IMR-90 (cell line): ENCODE measurements at regions not wholly inside any gene's neighbourhood (a gene's known extent, or its start where the extent isn't known, plus 50 kb on each side); places are given as distances from the start of the nearest gene placed in this dataset.

Source experiments
- ATAC-seq: fragments of 200-7000 bp; cut with Tn5 transposase; 2 replicates; pipeline ENCODE4 v1.9.1; 2020; ENCODE audit warnings: low read depth, mild to moderate bottlenecking, moderate library complexity
- BruUV-seq: library from RNA; stranded (reverse); fragments of 400-500 nt; replicated peaks from 2 replicates; lab custom pipeline; 2021; lab: Mats Ljungman, UMichigan
- CTCF ChIA-PET: fragments of 300-600 bp; formaldehyde crosslinking; extraction: SDS; loops from one replicate; lab custom pipeline; 2021; ENCODE audit warnings: antibody characterized with exemption; lab: Yijun Ruan, JAX
- POLR2A ChIA-PET: fragments of 300-600 bp; sonication (Branson Sonifier 250); formaldehyde crosslinking; loops from one replicate; lab custom pipeline; 2022; ENCODE audit warnings: antibody characterized with exemption; ENCODE audit not compliant: unreplicated experiment; lab: Charles Lee
- DNase-seq: peaks from one replicate; pipeline ENCODE4 v3.0.0; 2013
- H2AFZ ChIP-seq: replicated peaks from 2 replicates; pipeline ENCODE3; 2013; ENCODE audit warnings: low read length, mild to moderate bottlenecking; ENCODE audit not compliant: poor library complexity
- H2AK5ac ChIP-seq: 2 replicates; pipeline ENCODE4 v1.6.1; 2013; ENCODE audit warnings: low read depth, low read length, inconsistent platforms
- H2AK9ac ChIP-seq: replicated peaks from 2 replicates; pipeline ENCODE3; 2013; ENCODE audit warnings: mild to moderate bottlenecking, low read depth, low read length, moderate library complexity; ENCODE audit not compliant: poor library complexity
- H2BK120ac ChIP-seq: 2 replicates; pipeline ENCODE4 v1.6.1; 2013; ENCODE audit warnings: low read depth, low read length, inconsistent platforms
- H2BK15ac ChIP-seq: 3 replicates; pipeline ENCODE4 v1.6.1; 2013; ENCODE audit warnings: low read depth, low read length, inconsistent platforms
- H2BK20ac ChIP-seq: 2 replicates; pipeline ENCODE4 v1.6.1; 2013; ENCODE audit warnings: low read depth, mild to moderate bottlenecking, inconsistent platforms, low read length, moderate library complexity
- H2BK5ac ChIP-seq: 2 replicates; pipeline ENCODE4 v1.6.1; 2013; ENCODE audit warnings: mild to moderate bottlenecking, low read depth, low read length, inconsistent platforms; ENCODE audit not compliant: poor library complexity, severe bottlenecking
- H3K14ac ChIP-seq: replicated peaks from 2 replicates; pipeline ENCODE4 v1.6.1; 2013; ENCODE audit warnings: low read depth, low read length, inconsistent platforms
- H3K18ac ChIP-seq: 2 replicates; pipeline ENCODE4 v1.6.1; 2013; ENCODE audit warnings: low read depth, low read length, control low read depth
- H3K23ac ChIP-seq: 2 replicates; pipeline ENCODE4 v1.6.1; 2013; ENCODE audit warnings: low read depth, low read length, inconsistent platforms
- H3K27ac ChIP-seq: 2 replicates; pipeline ENCODE4 v1.5.1; 2013; ENCODE audit warnings: mild to moderate bottlenecking, control low read depth, low read length; ENCODE audit not compliant: insufficient read depth
- H3K27me3 ChIP-seq: 2 replicates; pipeline ENCODE4 v1.6.1; 2013; ENCODE audit warnings: low read length; ENCODE audit not compliant: control insufficient read depth, insufficient read depth
- H3K36me3 ChIP-seq: 2 replicates; pipeline ENCODE4 v1.6.1; 2013; ENCODE audit warnings: low read length, mixed read lengths; ENCODE audit not compliant: control insufficient read depth, insufficient read depth
- H3K4ac ChIP-seq: 2 replicates; pipeline ENCODE4 v1.6.1; 2013; ENCODE audit warnings: low read depth, low read length, inconsistent platforms
- H3K4me1 ChIP-seq: 2 replicates; pipeline ENCODE4 v1.6.1; 2013; ENCODE audit warnings: low read length, mixed read lengths; ENCODE audit not compliant: control insufficient read depth, insufficient read depth
- H3K4me2 ChIP-seq: 2 replicates; pipeline ENCODE4 v1.6.1; 2013; ENCODE audit warnings: low read depth, mild to moderate bottlenecking, control low read depth, low read length, moderate library complexity
- H3K4me3 ChIP-seq: 2 replicates; pipeline ENCODE4 v1.5.1; 2013; ENCODE audit warnings: low read depth, mild to moderate bottlenecking, control low read depth, low read length, moderate library complexity; ENCODE audit not compliant: insufficient read depth
- H3K56ac ChIP-seq: 2 replicates; pipeline ENCODE4 v1.6.1; 2013; ENCODE audit warnings: low read length, inconsistent platforms; ENCODE audit not compliant: insufficient read depth; ENCODE audit errors: extremely low read depth
- H3K79me1 ChIP-seq, 2 experiments: 2 replicates each; pipeline ENCODE4 v1.6.1; 2013; ENCODE audit warnings: low read length in 2 of 2, inconsistent platforms in 1 of 2, low read depth in 1 of 2
- H3K9ac ChIP-seq: 2 replicates; pipeline ENCODE4 v1.6.1; 2013; ENCODE audit warnings: low read depth, low read length, control low read depth
- H3K9me1 ChIP-seq: 2 replicates; pipeline ENCODE4 v1.6.1; 2013; ENCODE audit warnings: low read length, inconsistent platforms; ENCODE audit not compliant: insufficient read depth
- H3K9me3 ChIP-seq: 2 replicates; pipeline ENCODE4 v1.6.1; 2013; ENCODE audit warnings: low read length; ENCODE audit not compliant: control insufficient read depth, insufficient read depth
- H4K20me1 ChIP-seq: 2 replicates; pipeline ENCODE4 v1.6.1; 2013; ENCODE audit warnings: low read length, inconsistent platforms; ENCODE audit not compliant: insufficient read depth
- H4K5ac ChIP-seq: 2 replicates; pipeline ENCODE4 v1.6.1; 2013; ENCODE audit warnings: mild to moderate bottlenecking, low read depth, low read length, control low read depth
- H4K8ac ChIP-seq, 2 experiments: 2 replicates each; pipeline ENCODE4 v1.6.1; 2013; ENCODE audit warnings: low read depth in 2 of 2, low read length in 2 of 2, control low read depth in 1 of 2, inconsistent platforms in 1 of 2
- H4K91ac ChIP-seq: 2 replicates; pipeline ENCODE4 v1.6.1; 2013; ENCODE audit warnings: low read depth, low read length, inconsistent platforms; ENCODE audit not compliant: insufficient read depth
- BHLHE40 ChIP-seq: fragments of 150-350 bp; IDR thresholded peaks from 2 replicates; pipeline ENCODE4 v1.6.1; 2016; ENCODE audit warnings: mild to moderate bottlenecking, low read depth, low read length
- CEBPB ChIP-seq: IDR thresholded peaks from 2 replicates; pipeline ENCODE4 v1.6.1; 2012; ENCODE audit warnings: low read depth, low read length, improper control_type of control experiment
- FOS ChIP-seq: fragments of 150-350 bp; IDR thresholded peaks from 2 replicates; pipeline ENCODE4 v1.6.1; 2016; ENCODE audit warnings: low read depth, low read length
- MAFK ChIP-seq: IDR thresholded peaks from 2 replicates; pipeline ENCODE4 v1.6.1; 2012; ENCODE audit warnings: low read depth, low read length, improper control_type of control experiment
- MAZ ChIP-seq: IDR thresholded peaks from 2 replicates; pipeline ENCODE4 v1.6.1; 2012; ENCODE audit warnings: low read depth, mild to moderate bottlenecking, low read length, improper control_type of control experiment, moderate library complexity, borderline replicate concordance
- MXI1 ChIP-seq: IDR thresholded peaks from 2 replicates; pipeline ENCODE4 v1.6.1; 2012; ENCODE audit warnings: low read depth, mild to moderate bottlenecking, low read length, moderate library complexity, borderline replicate concordance
- POLR2A ChIP-seq: IDR thresholded peaks from 2 replicates; pipeline ENCODE4 v1.6.1; 2012; ENCODE audit warnings: mild to moderate bottlenecking, low read depth, low read length
- RCOR1 ChIP-seq: IDR thresholded peaks from 2 replicates; pipeline ENCODE4 v1.6.1; 2012; ENCODE audit warnings: mild to moderate bottlenecking, low read length, improper control_type of control experiment; ENCODE audit not compliant: insufficient replicate concordance
- RFX5 ChIP-seq: IDR thresholded peaks from 2 replicates; pipeline ENCODE4 v1.8.0; 2012; ENCODE audit warnings: low read depth, mild to moderate bottlenecking, low read length, moderate library complexity
- SMC3 ChIP-seq: fragments of 150-350 bp; IDR thresholded peaks from 2 replicates; pipeline ENCODE4 v1.6.1; 2016; ENCODE audit warnings: low read depth, mild to moderate bottlenecking, antibody characterized with exemption, low read length, moderate library complexity
- USF2 ChIP-seq: fragments of 150-350 bp; IDR thresholded peaks from 2 replicates; pipeline ENCODE4 v1.6.1; 2017; ENCODE audit warnings: mild to moderate bottlenecking, antibody characterized with exemption, low read length, low read depth
- WGBS, 2 experiments: methylation state at CpG; one replicate each; pipeline versions ENCODE4 v1.1.5 to v1.1.7; 2013; ENCODE audit warnings: missing lambda C conversion rate in 2 of 2; ENCODE audit not compliant: insufficient read length in 1 of 2; ENCODE audit errors: extremely low coverage in 2 of 2; 5-methylcytosine and 5-hydroxymethylcytosine counted together
- dilution Hi-C: fragments of 300-500 bp; cut with HindIII; formaldehyde crosslinking; loops from one replicate; pipeline ENCODE4 v1.14.3; 2018; ENCODE audit warnings: low sequenced_read_pairs; ENCODE audit not compliant: unreplicated experiment
- in situ Hi-C: fragments of 300-500 bp; cut with MboI; formaldehyde crosslinking; loops from 3 replicates; pipeline ENCODE4 v1.14.3; 2019; ENCODE audit warnings: low sequenced_read_pairs, inconsistent platforms, mixed read lengths
- intact Hi-C: fragments of 100-400 bp; cut with micrococcal nuclease; formaldehyde crosslinking; loops from 2 replicates; pipeline ENCODE4 v1.10.0; 2022

DNA sequence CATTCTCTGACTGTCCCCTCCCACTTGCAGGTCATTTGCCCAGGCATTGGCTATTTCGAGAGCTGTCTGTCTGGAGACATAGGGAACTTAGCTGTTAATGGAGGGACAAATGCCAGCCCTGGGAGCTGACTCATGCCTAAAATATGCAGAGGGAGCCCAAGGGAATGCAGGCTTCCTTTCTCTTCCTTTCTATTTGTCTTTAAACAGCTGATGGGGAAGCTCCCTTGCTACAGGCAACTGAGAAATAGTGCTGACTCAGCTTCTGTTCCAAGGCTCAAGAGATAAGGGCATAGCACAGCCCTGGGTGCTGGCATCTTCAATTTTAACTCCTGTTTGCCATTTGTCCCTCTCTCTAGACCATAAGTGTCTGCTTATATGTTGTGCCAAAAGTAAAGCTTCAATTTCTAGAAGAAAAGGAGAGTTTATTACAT is 82.7 kb upstream of the C1GALT1 start:
- no peaks in the 10 kb centered on the region for H3K27me3 ChIP-seq
- H3K9ac ChIP-seq = no peak overlapping the region
- ChIA-PET CTCF (interaction anchor here (0.6 to 1.6 kb wide), 2 partner anchors 55 to 324 kb away, joined by 6 to 7 read pairs; no protein-coding TSS in a partner anchor), POLR2A (no interaction called here)
- no peak overlapping the region for H2AK9ac ChIP-seq
- intact Hi-C loops = loop anchor here (10.0 kb wide), 2 partner anchors 185 to 975 kb away; no protein-coding TSS in a partner anchor
- H3K79me1 ChIP-seq = no peaks in the 10 kb centered on the region
- H3K14ac ChIP-seq = no peak overlapping the region
- in situ Hi-C loops = loop anchor here (5.0 to 25.0 kb wide), 3 partner anchors 325 to 1113 kb away; partner anchors contain the start of gene COL28A1
- DNase-seq (peak; percentile 83), ATAC-seq (peak; percentile 87)
- H3K4me1 ChIP-seq = peaks cover 2% of the 10 kb centered on the region; the same call in 1 of the 2 replicates
- no peak overlapping the region for H3K18ac ChIP-seq
- H2AK5ac ChIP-seq = no peak overlapping the region
- no peak overlapping the region for H4K91ac ChIP-seq
- BruUV-seq = no TSS peak
- H4K20me1 ChIP-seq = no peaks in the 10 kb centered on the region
- no peak overlapping the region for H3K27ac ChIP-seq
- H3K36me3 ChIP-seq = no peaks in the 10 kb centered on the region
- H2BK5ac ChIP-seq = no peak overlapping the region
- no peaks in the 10 kb centered on the region for H3K9me3 ChIP-seq
- H3K23ac ChIP-seq = no peak overlapping the region
- H4K5ac ChIP-seq = no peak overlapping the region
- H2BK15ac ChIP-seq = 0 out of 3 replicates have a peak overlapping the region, but pooled peaks have one; percentile 9
- peak overlapping the region; percentile 32 for H2AFZ ChIP-seq
- no peak overlapping the region for H3K56ac ChIP-seq
- H3K4ac ChIP-seq = no peak overlapping the region
- H3K9me1 ChIP-seq = no peaks in the 10 kb centered on the region
- H4K8ac ChIP-seq = peak overlapping the region in 1 of 2 experiments; percentile 18; a peak in 1 of 4 replicates
- dilution Hi-C loops = no loop called here
- 0 out of 2 replicates have a peak overlapping the region, but pooled peaks have one; percentile 25 for H3K4me2 ChIP-seq
- H3K4me3 ChIP-seq = no peak overlapping the region
- H2BK20ac ChIP-seq = no peak overlapping the region
- H2BK120ac ChIP-seq = no peak overlapping the region
- TF ChIP-seq BHLHE40 (no peak), MAFK (peak; percentile 100), SMC3 (no peak), RFX5 (no peak), MXI1 (no peak), RCOR1 (no peak), POLR2A (no peak), CEBPB (no peak), MAZ (no peak), FOS (peak; percentile 42; the same call in 1 of the 2 replicates), USF2 (no peak)
- WGBS, 2 experiments = no CpG with 5 or more reads among the region's 1 CpG
